ENCODE measurements at regions not wholly inside any gene's neighbourhood (a gene's known extent, or its start where the extent isn't known, plus 50 kb on each side); places are given as distances from the start of the nearest gene placed in this dataset.

DNA sequence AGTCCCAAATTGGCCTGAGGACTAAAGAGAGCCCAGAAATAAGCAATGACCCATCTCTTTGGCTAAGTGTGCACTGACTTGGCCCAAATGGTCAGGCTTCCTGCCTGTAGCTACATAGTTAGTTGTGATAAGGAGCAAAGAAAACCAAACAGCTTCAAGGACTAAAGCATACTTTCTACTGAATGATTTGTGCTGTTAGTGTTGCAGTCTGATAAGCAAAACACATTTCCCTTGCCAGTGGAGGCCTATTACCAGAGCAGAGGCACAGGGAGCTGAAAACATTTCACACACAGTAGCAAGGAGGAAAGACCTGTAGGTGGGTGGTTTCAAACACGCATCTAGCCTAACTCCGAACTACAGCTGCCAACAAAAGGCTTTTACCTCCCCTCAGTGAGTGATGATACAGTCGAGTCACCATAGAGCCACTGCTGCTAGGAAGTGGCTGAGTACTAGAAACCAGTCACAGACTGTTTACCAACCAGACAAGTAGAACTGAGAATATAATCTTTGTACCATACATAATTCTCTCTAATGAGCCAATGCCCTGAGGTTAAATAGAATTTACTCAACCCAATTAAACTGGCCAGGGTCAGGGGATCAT is 222.3 kb upstream of the THBS1 start:
- DNase-seq = no peak
- TF ChIP-seq, protein P1, sequence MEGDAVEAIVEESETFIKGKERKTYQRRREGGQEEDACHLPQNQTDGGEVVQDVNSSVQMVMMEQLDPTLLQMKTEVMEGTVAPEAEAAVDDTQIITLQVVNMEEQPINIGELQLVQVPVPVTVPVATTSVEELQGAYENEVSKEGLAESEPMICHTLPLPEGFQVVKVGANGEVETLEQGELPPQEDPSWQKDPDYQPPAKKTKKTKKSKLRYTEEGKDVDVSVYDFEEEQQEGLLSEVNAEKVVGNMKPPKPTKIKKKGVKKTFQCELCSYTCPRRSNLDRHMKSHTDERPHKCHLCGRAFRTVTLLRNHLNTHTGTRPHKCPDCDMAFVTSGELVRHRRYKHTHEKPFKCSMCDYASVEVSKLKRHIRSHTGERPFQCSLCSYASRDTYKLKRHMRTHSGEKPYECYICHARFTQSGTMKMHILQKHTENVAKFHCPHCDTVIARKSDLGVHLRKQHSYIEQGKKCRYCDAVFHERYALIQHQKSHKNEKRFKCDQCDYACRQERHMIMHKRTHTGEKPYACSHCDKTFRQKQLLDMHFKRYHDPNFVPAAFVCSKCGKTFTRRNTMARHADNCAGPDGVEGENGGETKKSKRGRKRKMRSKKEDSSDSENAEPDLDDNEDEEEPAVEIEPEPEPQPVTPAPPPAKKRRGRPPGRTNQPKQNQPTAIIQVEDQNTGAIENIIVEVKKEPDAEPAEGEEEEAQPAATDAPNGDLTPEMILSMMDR (IDR thresholded peaks at IDR 0.05) = no peak
- H3K27ac Mint-ChIP-seq = no peak overlapping the region
- H3K4me1 Mint-ChIP-seq = peaks cover 28% of the 10 kb centered on the region
- H3K27me3 Mint-ChIP-seq (ENCODE audit: low read depth, poor library complexity) = no peaks in the 10 kb centered on the region
- no peak overlapping the region for H3K4me3 Mint-ChIP-seq
- H3K9me3 Mint-ChIP-seq = no peaks in the 10 kb centered on the region
- H3K36me3 Mint-ChIP-seq (ENCODE audit: low read depth) = no peaks in the 10 kb centered on the region

DNA sequence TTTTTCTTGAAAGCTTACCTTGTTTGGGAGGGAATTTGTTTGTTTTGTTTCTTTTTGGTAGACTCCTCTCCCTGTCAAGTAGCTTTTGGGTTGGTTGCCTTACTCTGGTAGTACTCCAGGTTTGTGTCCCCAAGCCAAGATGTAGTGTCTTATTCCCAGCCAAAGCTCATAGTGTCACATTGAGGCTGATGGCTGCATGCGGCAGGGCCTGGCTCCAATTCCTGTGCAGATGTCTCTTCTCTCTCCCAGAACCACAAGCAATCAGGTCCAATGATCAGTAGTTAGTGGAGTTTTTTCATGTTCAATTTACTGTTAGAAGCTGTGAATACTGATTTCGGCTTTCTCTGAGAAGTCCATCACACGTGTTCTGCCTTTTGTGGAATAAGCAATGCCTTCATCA is 221.1 kb upstream of the THBS1 start:
- Mint-ChIP-seq H3K9me3 (no peaks in the 10 kb centered on the region), H3K4me3 (no peak overlapping the region), H3K27me3 (ENCODE audit: low read depth, poor library complexity) (no peaks in the 10 kb centered on the region), H3K27ac (no peak overlapping the region), H3K4me1 (peaks cover 32% of the 10 kb centered on the region), H3K36me3 (ENCODE audit: low read depth) (no peaks in the 10 kb centered on the region)
- DNase-seq = no peak
- TF ChIP-seq, protein P1 (IDR thresholded peaks at IDR 0.05) = no peak

GRCh38 chr15:39360452-39360851 is 220.4 kb upstream of the THBS1 start:
- no peak for DNase-seq
- no peak overlapping the region for H3K4me3 Mint-ChIP-seq
- peaks cover 32% of the 10 kb centered on the region for H3K4me1 Mint-ChIP-seq
- H3K9me3 Mint-ChIP-seq = no peaks in the 10 kb centered on the region
- TF ChIP-seq, protein P1 (IDR thresholded peaks at IDR 0.05) = no peak
- H3K27me3 Mint-ChIP-seq (ENCODE audit: low read depth, poor library complexity) = no peaks in the 10 kb centered on the region
- no peak overlapping the region for H3K27ac Mint-ChIP-seq
- H3K36me3 Mint-ChIP-seq (ENCODE audit: low read depth) = no peaks in the 10 kb centered on the region

- no peak overlapping the region for H3K27ac Mint-ChIP-seq
- no peak for DNase-seq
- TF ChIP-seq, protein P1 (IDR thresholded peaks at IDR 0.05) = no peak
- H3K27me3 Mint-ChIP-seq (ENCODE audit: low read depth, poor library complexity) = no peaks in the 10 kb centered on the region
- H3K36me3 Mint-ChIP-seq (ENCODE audit: low read depth) = no peaks in the 10 kb centered on the region
- no peaks in the 10 kb centered on the region for H3K9me3 Mint-ChIP-seq
- no peak overlapping the region for H3K4me3 Mint-ChIP-seq
- peaks cover 32% of the 10 kb centered on the region for H3K4me1 Mint-ChIP-seq
Observed at GRCh38 chr15:39361497-39361896, 219.4 kb upstream of the THBS1 start.

- Mint-ChIP-seq H3K9me3 (peaks cover 4% of the 10 kb centered on the region), H3K4me1 (peaks cover 27% of the 10 kb centered on the region), H3K27me3 (ENCODE audit: low read depth, poor library complexity) (no peaks in the 10 kb centered on the region), H3K36me3 (ENCODE audit: low read depth) (no peaks in the 10 kb centered on the region), H3K27ac (no peak overlapping the region), H3K4me3 (no peak overlapping the region)
- DNase-seq = no peak
- TF ChIP-seq, protein P1 (IDR thresholded peaks at IDR 0.05) = no peak
Observed at GRCh38 chr15:39362821-39363561, 217.9 kb upstream of the THBS1 start.

Data from nephron progenitor cell (in vitro differentiated cells).